Neural cell (in vitro differentiated cells): ENCODE measurements at regions not wholly inside any gene's neighbourhood (a gene's known extent, or its start where the extent isn't known, plus 50 kb on each side); places are given as distances from the start of the nearest gene placed in this dataset.

Source experiments
- H2AFZ ChIP-seq: fragments of 200-600, 300-800 bp; sonication (generic), shearing (Covaris generic); 2 replicates; pipeline ENCODE4 v1.6.0; 2014; ENCODE audit warnings: low read depth, mild to moderate bottlenecking, antibody characterized with exemption, low read length, moderate library complexity
- H3F3A ChIP-seq: fragments of 200-600 bp; shearing (Covaris generic); 2 replicates; pipeline ENCODE4 v1.6.1; 2016; ENCODE audit warnings: mild to moderate bottlenecking, moderate library complexity, mixed read lengths, antibody characterized with exemption, low read length; ENCODE audit not compliant: insufficient read depth, poor library complexity, severe bottlenecking
- H3K27ac ChIP-seq: fragments of 200-600, 300-800 bp; sonication (generic), shearing (Covaris generic); 2 replicates; pipeline ENCODE4 v1.5.1; 2014; ENCODE audit warnings: mild to moderate bottlenecking, low read length, moderate library complexity
- H3K27me3 ChIP-seq: fragments of 300-800, 200-600 bp; sonication (generic), shearing (Covaris generic); 2 replicates; pipeline ENCODE4 v1.6.0; 2014; ENCODE audit warnings: mild to moderate bottlenecking, low read depth, low read length, moderate library complexity; ENCODE audit not compliant: insufficient read depth
- H3K36me3 ChIP-seq: fragments of 300-800, 200-600 bp; sonication (generic), shearing (Covaris generic); 2 replicates; pipeline ENCODE4 v1.5.1; 2014; ENCODE audit warnings: mild to moderate bottlenecking, antibody characterized with exemption, low read length, moderate library complexity; ENCODE audit not compliant: insufficient read depth
- H3K4me2 ChIP-seq: fragments of 300-800, 200-600 bp; sonication (generic), shearing (Covaris generic); 2 replicates; pipeline ENCODE4 v1.6.0; 2014; ENCODE audit warnings: mild to moderate bottlenecking, low read length
- H3K4me3 ChIP-seq: fragments of 300-800, 200-600 bp; sonication (generic), shearing (Covaris generic); 2 replicates; pipeline ENCODE4 v1.5.1; 2014; ENCODE audit warnings: mild to moderate bottlenecking, low read length, moderate library complexity
- H3K79me2 ChIP-seq: fragments of 200-600 bp; shearing (Covaris generic); replicated peaks from 2 replicates; pipeline ENCODE4 v1.6.0; 2014; ENCODE audit warnings: mild to moderate bottlenecking, low read length, moderate library complexity; ENCODE audit not compliant: insufficient read depth
- H3K9ac ChIP-seq: fragments of 300-800, 200-600 bp; sonication (generic), shearing (Covaris generic); 2 replicates; pipeline ENCODE4 v1.6.1; 2016; ENCODE audit warnings: mild to moderate bottlenecking, low read length, mixed read lengths
- H3K9me2 ChIP-seq: fragments of 200-600 bp; shearing (Covaris generic); 2 replicates; pipeline ENCODE4 v1.6.1; 2016; ENCODE audit warnings: mild to moderate bottlenecking, low read length, mixed read lengths; ENCODE audit not compliant: insufficient read depth
- H3K9me3 ChIP-seq: fragments of 200-600, 300-800 bp; sonication (generic), shearing (Covaris generic); 2 replicates; pipeline ENCODE4 v1.6.1; 2016; ENCODE audit warnings: mild to moderate bottlenecking, mixed run types, low read length, moderate library complexity, mixed read lengths
- H4K20me1 ChIP-seq: fragments of 200-600 bp; shearing (Covaris generic); 2 replicates; pipeline ENCODE4 v1.6.1; 2016; ENCODE audit warnings: mild to moderate bottlenecking, mixed run types; ENCODE audit not compliant: insufficient read depth
- CTCF ChIP-seq: fragments of 450-650 bp; IDR thresholded peaks from 2 replicates; pipeline ENCODE4 v1.5.1; 2014; ENCODE audit warnings: antibody characterized with exemption, mild to moderate bottlenecking, moderate library complexity; ENCODE audit not compliant: poor library complexity, severe bottlenecking
- EP300 ChIP-seq: fragments of 450-650 bp; conservative IDR thresholded peaks from 2 replicates; pipeline ENCODE4 v1.6.1; 2014; ENCODE audit warnings: antibody characterized with exemption, mild to moderate bottlenecking, moderate library complexity; ENCODE audit not compliant: poor library complexity, severe bottlenecking
- POLR2AphosphoS5 ChIP-seq: IDR thresholded peaks from 2 replicates; pipeline ENCODE4 v1.6.1; 2012
- REST ChIP-seq: IDR thresholded peaks from 2 replicates; pipeline ENCODE4 v1.6.1; 2012; ENCODE audit warnings: borderline replicate concordance
- SMC3 ChIP-seq: fragments of 450-650 bp; conservative IDR thresholded peaks from 2 replicates; pipeline ENCODE4 v1.6.1; 2014; ENCODE audit warnings: antibody characterized with exemption, mild to moderate bottlenecking, moderate library complexity; ENCODE audit not compliant: poor library complexity
- TAF1 ChIP-seq: IDR thresholded peaks from 2 replicates; pipeline ENCODE4 v1.6.1; 2012; ENCODE audit warnings: low read depth

GRCh38 chr16:73629011-73629410, 581.1 kb upstream of the ZFHX3 start:
- Histone ChIP-seq H3K9ac (no peak overlapping the region), H3K36me3 (no peaks in the 10 kb centered on the region), H2AFZ (no peak overlapping the region), H4K20me1 (no peaks in the 10 kb centered on the region), H3K4me3 (no peak overlapping the region), H3K4me2 (no peak overlapping the region), H3K27ac (no peak overlapping the region), H3F3A (peaks cover 1% of the 10 kb centered on the region), H3K79me2 (no peaks in the 10 kb centered on the region), H3K9me3 (no peaks in the 10 kb centered on the region), H3K27me3 (no peaks in the 10 kb centered on the region), H3K9me2 (no peaks in the 10 kb centered on the region)
- TF ChIP-seq REST (no peak), SMC3 (no peak), CTCF (no peak), TAF1 (no peak), POLR2AphosphoS5 (peak; percentile 44), EP300 (no peak)

- Histone ChIP-seq H3K9ac (no peak overlapping the region), H3K9me3 (no peaks in the 10 kb centered on the region), H3K36me3 (no peaks in the 10 kb centered on the region), H3K79me2 (no peaks in the 10 kb centered on the region), H4K20me1 (no peaks in the 10 kb centered on the region), H3K27ac (no peak overlapping the region), H3K9me2 (no peaks in the 10 kb centered on the region), H3K4me3 (no peak overlapping the region), H3F3A (peaks cover 3% of the 10 kb centered on the region), H2AFZ (no peak overlapping the region), H3K27me3 (no peaks in the 10 kb centered on the region), H3K4me2 (no peak overlapping the region)
- no peak for TF ChIP-seq EP300
Observed at GRCh38 chr16:73617738-73618137, 569.8 kb upstream of the ZFHX3 start.

GRCh38 chr16:73616770-73617169, 568.8 kb upstream of the ZFHX3 start:
- Histone ChIP-seq H4K20me1 (no peaks in the 10 kb centered on the region), H3K79me2 (no peaks in the 10 kb centered on the region), H3K9me3 (no peaks in the 10 kb centered on the region), H3F3A (peaks cover 3% of the 10 kb centered on the region), H3K27me3 (no peaks in the 10 kb centered on the region), H3K36me3 (no peaks in the 10 kb centered on the region), H3K4me2 (no peak overlapping the region), H3K9me2 (no peaks in the 10 kb centered on the region), H3K9ac (no peak overlapping the region), H2AFZ (no peak overlapping the region), H3K4me3 (no peak overlapping the region), H3K27ac (peak overlapping the region; percentile 18)
- TF ChIP-seq TAF1 = no peak
